SK-N-MC (cell line): ENCODE measurements at regions not wholly inside any gene's neighbourhood (a gene's known extent, or its start where the extent isn't known, plus 50 kb on each side); places are given as distances from the start of the nearest gene placed in this dataset.

Source experiments
- EZH2 ChIP-seq: fragments of 200-600 bp; sonication (generic); IDR thresholded peaks from one replicate; pipeline ENCODE4 v1.6.1; 2017; ENCODE audit warnings: antibody characterized with exemption
- POLR2AphosphoS5 ChIP-seq: IDR thresholded peaks from 2 replicates; pipeline ENCODE4 v1.6.1; 2012; ENCODE audit warnings: mild to moderate bottlenecking, low read depth, low read length, borderline replicate concordance

DNA sequence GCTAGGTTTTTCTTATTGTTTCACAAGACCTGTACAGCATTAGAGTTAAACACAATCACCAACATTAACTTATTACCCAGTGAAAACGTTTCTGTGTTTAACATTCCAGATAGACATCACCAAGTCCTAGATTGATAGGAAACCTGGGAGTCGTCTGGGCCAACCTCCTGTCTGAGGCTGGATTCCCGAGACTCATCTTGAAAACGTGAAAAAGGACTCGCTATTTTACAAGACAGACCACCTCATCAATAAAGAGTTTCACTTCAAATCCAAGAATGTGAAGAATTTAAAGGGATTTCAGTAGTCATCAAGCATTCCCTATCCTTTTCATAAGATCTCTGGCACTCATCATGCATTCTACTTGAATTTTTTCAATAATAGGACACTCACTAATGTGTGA is 626.6 kb downstream of the MCTP2 start:
- TF ChIP-seq POLR2AphosphoS5 (no peak), EZH2 (no peak)
